ENCODE measurements at regions not wholly inside any gene's neighbourhood (a gene's known extent, or its start where the extent isn't known, plus 50 kb on each side); places are given as distances from the start of the nearest gene placed in this dataset.
A peak's percentile ranks its signal among the peaks of the same experiment; 100 is the strongest.
"Not testable (repeated sequence)": the region's sequence is repeated elsewhere in the genome, so short reads cannot be mapped to it uniquely, and the experiment has no call there.

GRCh38 chr1:172717722-172718465, 59.0 kb downstream of the FASLG start:
- DNase-seq = no peak
- no peak for ATAC-seq (ENCODE audit: poor library complexity)
- intact Hi-C loops (cut with DNase I) = loop anchor here (5.0 kb wide), 1 partner anchor 111 kb away; no protein-coding TSS in a partner anchor

- intact Hi-C loops (cut with DNase I) = loop anchor here (5.0 kb wide), 1 partner anchor 112 kb away; no protein-coding TSS in a partner anchor
- ATAC-seq (ENCODE audit: poor library complexity) = peak; percentile 43
- DNase-seq = no peak
Observed at GRCh38 chr1:172719066-172719627, 60.2 kb downstream of the FASLG start.

DNA sequence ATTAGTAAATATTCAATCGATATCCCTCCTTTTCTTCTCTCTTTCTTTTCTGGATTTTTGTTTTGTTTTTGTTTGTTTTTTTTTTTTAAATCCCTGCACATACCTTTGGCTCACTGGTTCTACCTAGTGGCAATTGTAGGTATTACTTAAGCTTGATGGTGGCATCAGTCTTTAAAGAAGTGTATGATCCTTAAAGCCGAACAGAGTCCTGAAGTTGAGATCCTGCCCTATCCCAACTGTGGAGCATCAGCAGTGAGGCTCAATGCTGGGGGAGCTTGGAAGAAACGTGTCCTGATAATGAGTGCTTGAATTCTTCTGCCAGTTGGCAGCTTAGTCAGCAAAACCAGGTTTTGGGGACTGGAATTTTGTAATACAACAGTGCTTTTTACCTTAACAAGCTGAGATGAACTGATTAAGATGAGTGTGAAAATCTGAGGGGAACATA, 60.8 kb downstream of the FASLG start:
- ATAC-seq (ENCODE audit: poor library complexity) (peak; percentile 66), DNase-seq (no peak)
- intact Hi-C loops (cut with DNase I) = loop anchor here (5.0 kb wide), 1 partner anchor 112 kb away; no protein-coding TSS in a partner anchor

GRCh38 chr1:172720339-172720738, 61.4 kb downstream of the FASLG start:
- DNase-seq (no peak), ATAC-seq (ENCODE audit: poor library complexity) (no peak)
- intact Hi-C loops (cut with DNase I) = no loop called here

DNA sequence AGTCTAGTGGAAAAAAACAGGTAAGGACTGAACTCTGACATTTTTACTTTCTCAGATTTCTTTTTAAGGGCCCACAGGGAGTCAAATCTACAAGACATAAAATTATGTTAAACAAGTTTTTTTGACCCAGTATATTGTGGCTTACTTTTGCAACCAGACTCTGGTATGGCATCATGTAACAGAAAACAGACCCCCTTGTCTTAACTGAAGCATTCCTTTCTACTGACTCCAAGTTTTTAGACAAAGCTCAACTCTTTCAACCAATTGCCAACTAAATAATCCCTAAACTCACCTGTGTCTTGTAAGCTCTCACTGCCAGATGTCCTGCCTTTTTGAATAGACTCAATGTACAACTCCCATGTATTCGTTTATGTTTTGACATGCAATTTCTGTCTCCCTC, 64.3 kb downstream of the FASLG start:
- no peak for DNase-seq
- intact Hi-C loops (cut with DNase I) = no loop called here
- ATAC-seq (ENCODE audit: poor library complexity) = no peak

DNA sequence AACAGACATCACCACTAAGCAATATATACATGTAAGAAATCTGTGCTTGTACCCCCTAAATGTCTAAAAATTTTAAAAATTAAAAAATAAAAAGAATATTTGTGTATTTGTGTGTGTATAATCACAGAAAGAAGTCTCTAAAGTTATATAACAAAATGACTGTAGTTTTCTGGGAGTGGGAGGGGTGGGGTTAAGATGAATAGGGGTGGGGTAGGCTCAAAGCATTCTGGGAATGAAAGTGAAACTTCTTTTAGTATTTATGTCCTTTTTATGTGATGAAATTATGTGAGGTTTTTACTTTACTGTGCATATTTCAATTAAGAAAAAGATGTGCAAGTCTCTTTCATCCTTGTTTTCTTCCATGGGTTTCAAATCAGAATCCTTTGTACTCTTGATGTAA, 65.3 kb downstream of the FASLG start:
- ATAC-seq (ENCODE audit: poor library complexity) (no peak), DNase-seq (no peak)
- intact Hi-C loops (cut with DNase I) = no loop called here

- ATAC-seq (ENCODE audit: poor library complexity) (no peak), DNase-seq (no peak)
- intact Hi-C loops (cut with DNase I) = no loop called here
Observed at GRCh38 chr1:172724765-172725613, 66.1 kb downstream of the FASLG start.

- no peak for DNase-seq
- intact Hi-C loops (cut with DNase I) = no loop called here
- ATAC-seq (ENCODE audit: poor library complexity) = no peak
Observed at GRCh38 chr1:172726740-172727139, 67.8 kb downstream of the FASLG start.

GRCh38 chr1:172727275-172727857, 68.5 kb downstream of the FASLG start:
- DNase-seq = no peak
- ATAC-seq (ENCODE audit: poor library complexity) = no peak
- intact Hi-C loops (cut with DNase I) = no loop called here

- intact Hi-C loops (cut with DNase I) = no loop called here
- ATAC-seq (ENCODE audit: poor library complexity) (no peak), DNase-seq (no peak)
Observed at GRCh38 chr1:172727956-172728603, 69.2 kb downstream of the FASLG start.

DNA sequence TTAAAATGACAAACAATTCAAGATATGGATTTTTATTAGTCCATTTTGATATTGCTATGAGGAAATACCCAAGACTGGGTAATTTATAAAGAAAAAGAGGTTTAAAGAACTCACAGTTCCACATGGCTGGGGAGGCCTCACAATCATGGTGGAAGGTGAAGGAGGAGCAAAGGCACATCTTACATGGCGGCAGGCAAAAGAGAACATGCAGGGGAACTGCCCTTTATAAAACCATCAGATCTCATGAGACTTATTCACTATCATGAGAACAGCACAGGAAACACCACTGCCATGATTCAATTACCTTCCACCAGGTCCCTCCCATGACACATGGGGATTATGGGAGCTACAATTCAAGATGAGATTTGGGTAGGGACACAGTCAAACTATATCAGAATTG, 69.8 kb downstream of the FASLG start:
- ATAC-seq (ENCODE audit: poor library complexity); intact Hi-C loops (cut with DNase I); DNase-seq: not testable (repeated sequence)

- ATAC-seq (ENCODE audit: poor library complexity) (no peak), DNase-seq (no peak)
- intact Hi-C loops (cut with DNase I) = no loop called here
Observed at GRCh38 chr1:172732427-172732826, 73.5 kb downstream of the FASLG start.

DNA sequence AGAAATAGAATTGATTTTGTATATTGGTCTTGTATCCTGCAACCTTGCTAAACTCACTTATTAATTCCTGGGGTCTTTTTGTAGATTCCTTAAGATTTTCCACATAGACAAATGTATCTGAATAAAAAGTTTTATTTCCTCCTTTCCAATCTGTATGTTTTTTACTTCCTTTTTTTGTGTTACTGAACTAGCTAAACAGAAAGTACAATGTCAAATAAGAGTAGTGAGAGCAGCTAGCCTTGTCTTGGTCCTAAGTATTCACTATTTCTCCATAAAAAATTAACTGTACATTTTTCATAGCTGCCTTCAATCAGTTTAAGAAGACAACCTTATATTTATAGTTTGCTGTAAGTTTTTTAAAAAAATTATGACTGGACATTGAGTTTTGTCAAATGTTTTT, 74.9 kb downstream of the FASLG start:
- ATAC-seq (ENCODE audit: poor library complexity) (no peak), DNase-seq (no peak)
- intact Hi-C loops (cut with DNase I) = no loop called here

- DNase-seq = no peak
- ATAC-seq (ENCODE audit: poor library complexity) = no peak
- intact Hi-C loops (cut with DNase I) = no loop called here
Observed at GRCh38 chr1:172738389-172738788, 79.5 kb downstream of the FASLG start.

- intact Hi-C loops (cut with DNase I) = loop anchor here (10.0 kb wide), 1 partner anchor 1082 kb away; the partner anchor contains the start of genes CENPL and DARS2
- no peak for ATAC-seq (ENCODE audit: poor library complexity)
- no peak for DNase-seq
Observed at GRCh38 chr1:172742599-172743500, 83.9 kb downstream of the FASLG start.

DNA sequence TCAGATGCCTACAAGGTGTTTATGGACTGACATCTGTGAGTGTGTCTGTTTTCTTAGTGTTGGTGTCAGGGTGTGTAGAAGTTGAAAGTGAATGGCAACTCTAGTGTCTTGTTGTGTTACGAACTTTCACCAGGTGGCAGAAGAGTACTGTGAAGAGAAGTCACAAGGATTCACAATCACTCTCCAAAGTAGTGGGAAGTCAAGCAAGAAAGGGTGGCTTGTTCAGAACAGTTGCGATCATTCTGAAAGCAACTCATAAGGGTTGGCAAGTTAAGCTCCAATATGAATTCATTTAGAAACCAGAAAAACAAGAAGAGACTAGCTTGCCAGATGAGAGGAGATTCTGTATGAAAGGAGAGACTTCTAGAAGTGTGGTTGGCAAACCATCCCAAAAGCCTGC, 86.1 kb downstream of the FASLG start:
- ATAC-seq (ENCODE audit: poor library complexity) (peak; percentile 89), DNase-seq (no peak)
- intact Hi-C loops (cut with DNase I) = loop anchor here (5.0 to 10.0 kb wide), 2 partner anchors 462 to 1080 kb away; partner anchors contain the start of genes CENPL, DARS2 and TNFSF4
